ENCODE measurements at regions not wholly inside any gene's neighbourhood (a gene's known extent, or its start where the extent isn't known, plus 50 kb on each side); places are given as distances from the start of the nearest gene placed in this dataset.
A peak's percentile ranks its signal among the peaks of the same experiment; 100 is the strongest.

- no peak overlapping the region for H3K4me3 ChIP-seq (ENCODE audit: low read depth, low read length)
- DNase-seq (ENCODE audit: low read depth): no peak
Observed at GRCh38 chr17:72005332-72006163, 115.3 kb upstream of the SOX9 start.

- no peak overlapping the region for H3K4me3 ChIP-seq (ENCODE audit: low read depth, low read length)
- DNase-seq (ENCODE audit: low read depth): no peak
Observed at GRCh38 chr17:72008236-72008876, 112.5 kb upstream of the SOX9 start.

- no peak for DNase-seq (ENCODE audit: low read depth)
- H3K4me3 ChIP-seq (ENCODE audit: low read depth, low read length): no peak overlapping the region
Observed at GRCh38 chr17:72011561-72011960, 109.3 kb upstream of the SOX9 start.

GRCh38 chr17:72021417-72022041, 99.3 kb upstream of the SOX9 start:
- H3K4me3 ChIP-seq (ENCODE audit: low read depth, low read length): no peak overlapping the region
- DNase-seq (ENCODE audit: low read depth): no peak

GRCh38 chr17:72022328-72023275, 98.2 kb upstream of the SOX9 start:
- no peak overlapping the region for H3K4me3 ChIP-seq (ENCODE audit: low read depth, low read length)
- DNase-seq (ENCODE audit: low read depth): no peak

- DNase-seq (ENCODE audit: low read depth): no peak
- H3K4me3 ChIP-seq (ENCODE audit: low read depth, low read length): no peak overlapping the region
Observed at GRCh38 chr17:72024457-72024856, 96.4 kb upstream of the SOX9 start.

GRCh38 chr17:72025113-72025512, 95.7 kb upstream of the SOX9 start:
- no peak for DNase-seq (ENCODE audit: low read depth)
- no peak overlapping the region for H3K4me3 ChIP-seq (ENCODE audit: low read depth, low read length)

- DNase-seq (ENCODE audit: low read depth): peak; percentile 6
- peak overlapping the region; percentile 51 for H3K4me3 ChIP-seq (ENCODE audit: low read depth, low read length)
Observed at GRCh38 chr17:72030067-72030899, 90.5 kb upstream of the SOX9 start.

- H3K4me3 ChIP-seq (ENCODE audit: low read depth, low read length): no peak overlapping the region
- no peak for DNase-seq (ENCODE audit: low read depth)
Observed at GRCh38 chr17:72031219-72031884, 89.5 kb upstream of the SOX9 start.

- no peak overlapping the region for H3K4me3 ChIP-seq (ENCODE audit: low read depth, low read length)
- DNase-seq (ENCODE audit: low read depth): no peak
Observed at GRCh38 chr17:72033334-72033733, 87.5 kb upstream of the SOX9 start.

GRCh38 chr17:72034000-72034399, 86.8 kb upstream of the SOX9 start:
- H3K4me3 ChIP-seq (ENCODE audit: low read depth, low read length): no peak overlapping the region
- DNase-seq (ENCODE audit: low read depth): no peak

- H3K4me3 ChIP-seq (ENCODE audit: low read depth, low read length): no peak overlapping the region
- DNase-seq (ENCODE audit: low read depth): no peak
Observed at GRCh38 chr17:72038427-72038826, 82.4 kb upstream of the SOX9 start.

GRCh38 chr17:72039490-72039889, 81.3 kb upstream of the SOX9 start:
- no peak for DNase-seq (ENCODE audit: low read depth)
- no peak overlapping the region for H3K4me3 ChIP-seq (ENCODE audit: low read depth, low read length)

- no peak for DNase-seq (ENCODE audit: low read depth)
- no peak overlapping the region for H3K4me3 ChIP-seq (ENCODE audit: low read depth, low read length)
Observed at GRCh38 chr17:72046178-72046577, 74.6 kb upstream of the SOX9 start.

- DNase-seq (ENCODE audit: low read depth): no peak
- H3K4me3 ChIP-seq (ENCODE audit: low read depth, low read length): no peak overlapping the region
Observed at GRCh38 chr17:72046643-72047612, 73.9 kb upstream of the SOX9 start.

- DNase-seq (ENCODE audit: low read depth): no peak
- H3K4me3 ChIP-seq (ENCODE audit: low read depth, low read length): no peak overlapping the region
Observed at GRCh38 chr17:72049914-72050313, 70.9 kb upstream of the SOX9 start.

GRCh38 chr17:72053036-72053435, 67.8 kb upstream of the SOX9 start:
- no peak for DNase-seq (ENCODE audit: low read depth)
- no peak overlapping the region for H3K4me3 ChIP-seq (ENCODE audit: low read depth, low read length)

All from skeletal muscle cell (primary cell).